Liver (tissue), 8 donors: ENCODE measurements at regions not wholly inside any gene's neighbourhood (a gene's known extent, or its start where the extent isn't known, plus 50 kb on each side); places are given as distances from the start of the nearest gene placed in this dataset.
"Not testable (repeated sequence)": the region's sequence is repeated elsewhere in the genome, so short reads cannot be mapped to it uniquely, and the experiment has no call there.

ENCODE experiments used
- DNase-seq: peaks from one replicate; pipeline ENCODE4 v3.0.0-alpha.2; 2017; ENCODE audit warnings: low spot score
- H3K27ac ChIP-seq, 2 donors: one replicate each; pipeline ENCODE4 v1.7.0; 2013; ENCODE audit warnings: inconsistent platforms in 2 of 2, low read length in 2 of 2, control low read depth in 1 of 2, low read depth in 1 of 2, mild to moderate bottlenecking in 1 of 2
- H3K27me3 ChIP-seq, 4 donors: one replicate each; pipeline versions ENCODE4 v1.6.1 to v1.7.0; 2013; ENCODE audit warnings: low read length in 3 of 4, inconsistent platforms in 1 of 4, mild to moderate bottlenecking in 1 of 4, moderate library complexity in 1 of 4; ENCODE audit not compliant: control insufficient read depth in 4 of 4, insufficient read depth in 4 of 4
- H3K36me3 ChIP-seq, 4 donors: one replicate each; pipeline versions ENCODE4 v1.6.1 to v1.7.0; 2013; ENCODE audit warnings: low read length in 3 of 4, mild to moderate bottlenecking in 3 of 4, low read depth in 1 of 4, moderate library complexity in 1 of 4; ENCODE audit not compliant: control insufficient read depth in 4 of 4, insufficient read depth in 3 of 4
- H3K4me1 ChIP-seq, 4 donors: one replicate each; pipeline versions ENCODE4 v1.6.1 to v1.7.0; 2013; ENCODE audit warnings: low read length in 3 of 4, mild to moderate bottlenecking in 3 of 4, moderate library complexity in 1 of 4; ENCODE audit not compliant: control insufficient read depth in 4 of 4, insufficient read depth in 4 of 4
- H3K4me3 ChIP-seq, 3 donors: one replicate each; pipeline versions ENCODE4 v1.6.1 to v1.7.0; 2013; ENCODE audit warnings: low read length in 3 of 3, control low read depth in 1 of 3, low read depth in 1 of 3, mild to moderate bottlenecking in 1 of 3
- H3K9ac ChIP-seq, 2 donors: one replicate each; pipeline ENCODE4 v1.7.0; 2013; ENCODE audit warnings: low read length in 2 of 2, mild to moderate bottlenecking in 2 of 2, moderate library complexity in 2 of 2, control low read depth in 1 of 2, low read depth in 1 of 2
- H3K9me3 ChIP-seq, 4 donors: one replicate each; pipeline versions ENCODE4 v1.6.1 to v1.7.0; 2013; ENCODE audit warnings: low read length in 3 of 4; ENCODE audit not compliant: control insufficient read depth in 4 of 4
- CTCF ChIP-seq: fragments of 150-350 bp; IDR thresholded peaks from 2 replicates; pipeline ENCODE4 v1.5.1; 2017; ENCODE audit warnings: improper control_type of control experiment, low read depth, low read length; ENCODE audit not compliant: missing input control
- EGR1 ChIP-seq, 2 donors: IDR thresholded peaks; 2 replicates each; pipeline ENCODE4 v1.6.1; 2016 to 2018; ENCODE audit warnings: antibody characterized with exemption in 2 of 2, low read depth in 2 of 2
- FOXA1 ChIP-seq: IDR thresholded peaks from 2 replicates; pipeline ENCODE4 v1.6.1; 2016; ENCODE audit warnings: antibody characterized with exemption
- FOXA2 ChIP-seq: IDR thresholded peaks from 2 replicates; pipeline ENCODE4 v1.6.1; 2016; ENCODE audit warnings: antibody characterized with exemption
- GABPA ChIP-seq, 2 donors: IDR thresholded peaks in 1 of 2; conservative IDR thresholded peaks in 1 of 2; 2 replicates each; pipeline ENCODE4 v1.6.1; 2016; ENCODE audit warnings: antibody characterized with exemption in 2 of 2, mild to moderate bottlenecking in 1 of 2, moderate library complexity in 1 of 2
- HNF4A ChIP-seq, 2 donors: conservative IDR thresholded peaks; 2 replicates each; pipeline ENCODE4 v1.6.1; 2016; ENCODE audit warnings: antibody characterized with exemption in 2 of 2, mild to moderate bottlenecking in 2 of 2
- HNF4G ChIP-seq: IDR thresholded peaks from 2 replicates; pipeline ENCODE4 v1.6.1; 2016; ENCODE audit warnings: antibody characterized with exemption
- JUND ChIP-seq, 2 donors: IDR thresholded peaks; 2 replicates each; pipeline ENCODE4 v1.6.1; 2016; ENCODE audit warnings: antibody characterized with exemption in 2 of 2
- MAX ChIP-seq: IDR thresholded peaks from 2 replicates; pipeline ENCODE4 v1.6.1; 2016; ENCODE audit warnings: antibody characterized with exemption
- NR2F2 ChIP-seq: IDR thresholded peaks from 2 replicates; pipeline ENCODE4 v1.6.1; 2016; ENCODE audit warnings: antibody characterized with exemption
- RAD21 ChIP-seq, 2 donors: IDR thresholded peaks; 2 replicates each; pipeline ENCODE4 v1.6.1; 2016; ENCODE audit warnings: antibody characterized with exemption in 2 of 2, mild to moderate bottlenecking in 2 of 2
- REST ChIP-seq: IDR thresholded peaks from 2 replicates; pipeline ENCODE4 v1.6.1; 2016; ENCODE audit warnings: antibody characterized with exemption, mild to moderate bottlenecking
- RXRA ChIP-seq, 2 donors: IDR thresholded peaks; 2 replicates each; pipeline ENCODE4 v1.6.1; 2017 to 2018; ENCODE audit warnings: antibody characterized with exemption in 2 of 2, mild to moderate bottlenecking in 1 of 2
- SP1 ChIP-seq: IDR thresholded peaks from 2 replicates; pipeline ENCODE4 v1.6.1; 2018; ENCODE audit warnings: antibody characterized with exemption, mild to moderate bottlenecking
- TAF1 ChIP-seq: conservative IDR thresholded peaks from 2 replicates; pipeline ENCODE4 v1.6.1; 2016; ENCODE audit warnings: antibody characterized with exemption, mild to moderate bottlenecking
- YY1 ChIP-seq: IDR thresholded peaks from 2 replicates; pipeline ENCODE4 v1.6.1; 2016; ENCODE audit warnings: antibody characterized with exemption, mild to moderate bottlenecking
- ZBTB33 ChIP-seq: IDR thresholded peaks from 2 replicates; pipeline ENCODE4 v1.6.1; 2016; ENCODE audit warnings: antibody characterized with exemption
- WGBS: extraction: QIAGEN DNeasy Blood & Tissue Kit; methylation state at CpG from one replicate; pipeline ENCODE4 v1.1.7; 2013; 5-methylcytosine and 5-hydroxymethylcytosine counted together
- TF ChIP-seq, protein P1 (sequence below): IDR thresholded peaks from 2 replicates; pipeline ENCODE4 v1.6.1; 2016; ENCODE audit warnings: antibody characterized with exemption
- donor health status: healthy.
- donor health status: healthy.
- donor health status: healthy.
- donor health status: healthy.
- donor health status: healthy.

- peaks cover 4 to 7% (median 6%) of the 10 kb centered on the region in 4 donors for H3K9me3 ChIP-seq
- TF ChIP-seq YY1 (no peak), GABPA (IDR thresholded peaks at IDR 0.05 in 1 of 2, conservative IDR thresholded peaks at IDR 0.05 in 1 of 2) (no peak)
- TF ChIP-seq, protein P1, sequence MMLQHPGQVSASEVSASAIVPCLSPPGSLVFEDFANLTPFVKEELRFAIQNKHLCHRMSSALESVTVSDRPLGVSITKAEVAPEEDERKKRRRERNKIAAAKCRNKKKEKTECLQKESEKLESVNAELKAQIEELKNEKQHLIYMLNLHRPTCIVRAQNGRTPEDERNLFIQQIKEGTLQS = no peak
- no peak for DNase-seq
- 76% methylated on average over 5 of the region's 5 CpGs for WGBS
- no peaks in the 10 kb centered on the region for H3K36me3 ChIP-seq
- H3K4me3 ChIP-seq = no peak overlapping the region
- no peaks in the 10 kb centered on the region for H3K4me1 ChIP-seq
- H3K27me3 ChIP-seq = peaks cover 0 to 6% (median under 1%) of the 10 kb centered on the region in 4 donors
- H3K27ac ChIP-seq = no peak overlapping the region
- no peak overlapping the region for H3K9ac ChIP-seq
Observed at GRCh38 chr12:131466306-131466705, 244.6 kb upstream of the SFSWAP start.

GRCh38 chr12:131466932-131467331 is 244.0 kb upstream of the SFSWAP start:
- TF ChIP-seq RAD21 (IDR thresholded peaks at IDR 0.05) (no peak), FOXA2 (no peak), NR2F2 (no peak)
- Histone ChIP-seq H3K4me1 (no peaks in the 10 kb centered on the region), H3K27ac (no peak overlapping the region), H3K9me3 (peaks cover 4 to 7% (median 6%) of the 10 kb centered on the region in 4 donors), H3K36me3 (no peaks in the 10 kb centered on the region), H3K27me3 (peaks cover 0 to 7% (median 0%) of the 10 kb centered on the region in 4 donors), H3K9ac (no peak overlapping the region), H3K4me3 (no peak overlapping the region)
- 86% methylated on average over 4 of the region's 4 CpGs for WGBS
- no peak for DNase-seq

DNA sequence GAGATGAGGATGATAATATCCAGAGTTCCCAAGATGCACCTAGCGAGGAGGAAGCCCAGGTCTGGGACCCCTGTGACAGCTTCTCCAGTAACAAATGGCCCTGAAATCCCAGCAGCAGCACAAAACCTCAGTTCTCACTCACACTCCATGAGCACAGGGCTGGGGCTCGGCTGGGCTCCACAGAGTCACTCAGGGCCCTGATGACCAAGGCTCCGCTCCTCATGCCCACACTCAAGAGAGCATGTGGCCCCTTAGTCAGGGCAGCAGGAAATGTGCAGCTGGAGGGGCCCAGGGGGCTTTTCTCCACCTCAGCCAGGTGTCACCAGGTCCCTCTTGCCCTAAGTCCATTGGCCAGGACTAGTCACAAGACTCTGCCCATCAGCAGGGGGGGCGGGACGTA is 242.7 kb upstream of the SFSWAP start:
- H3K27ac ChIP-seq = no peak overlapping the region
- 77% methylated on average over 5 of the region's 5 CpGs for WGBS
- peaks cover 4 to 7% (median 6%) of the 10 kb centered on the region in 4 donors for H3K9me3 ChIP-seq
- H3K9ac ChIP-seq = no peak overlapping the region
- H3K36me3 ChIP-seq = no peaks in the 10 kb centered on the region
- H3K4me3 ChIP-seq = no peak overlapping the region
- peak; percentile 27 for DNase-seq
- H3K4me1 ChIP-seq = no peaks in the 10 kb centered on the region
- H3K27me3 ChIP-seq = peaks cover 0 to 11% (median 0%) of the 10 kb centered on the region in 4 donors
- no peak for TF ChIP-seq HNF4A (conservative IDR thresholded peaks at IDR 0.05)
- no peak for TF ChIP-seq RXRA (IDR thresholded peaks at IDR 0.05)
- no peak for TF ChIP-seq FOXA2
- no peak for TF ChIP-seq RAD21 (IDR thresholded peaks at IDR 0.05)
- TF ChIP-seq FOXA1 = no peak
- TF ChIP-seq, protein P1 = no peak
- no peak for TF ChIP-seq YY1
- TF ChIP-seq NR2F2 = no peak
- no peak for TF ChIP-seq EGR1 (IDR thresholded peaks at IDR 0.05; ENCODE audit: low read depth in 2 of 2)
- TF ChIP-seq MAX = no peak
- TF ChIP-seq REST = no peak
- no peak for TF ChIP-seq HNF4G
- no peak for TF ChIP-seq ZBTB33
- no peak for TF ChIP-seq SP1
- TF ChIP-seq JUND (IDR thresholded peaks at IDR 0.05) = no peak
- no peak for TF ChIP-seq TAF1
- no peak for TF ChIP-seq GABPA (IDR thresholded peaks at IDR 0.05 in 1 of 2, conservative IDR thresholded peaks at IDR 0.05 in 1 of 2)
- no peak for TF ChIP-seq CTCF

GRCh38 chr12:131469945-131470344 is 240.9 kb upstream of the SFSWAP start:
- not testable (repeated sequence) for H3K27ac ChIP-seq, H3K9ac ChIP-seq, DNase-seq, H3K4me3 ChIP-seq, H3K4me1 ChIP-seq, H3K36me3 ChIP-seq, H3K9me3 ChIP-seq
- WGBS = 52% methylated on average over 8 of the region's 10 CpGs
- peaks cover 0 to 11% (median 0%) of the 10 kb centered on the region in 4 donors for H3K27me3 ChIP-seq
